Liver (tissue), 8 donors: ENCODE measurements at regions not wholly inside any gene's neighbourhood (a gene's known extent, or its start where the extent isn't known, plus 50 kb on each side); places are given as distances from the start of the nearest gene placed in this dataset.
"Not testable (repeated sequence)": the region's sequence is repeated elsewhere in the genome, so short reads cannot be mapped to it uniquely, and the experiment has no call there.

Experiments
- DNase-seq: peaks from one replicate; pipeline ENCODE4 v3.0.0-alpha.2; 2017; ENCODE audit warnings: low spot score
- H3K27ac ChIP-seq, 2 donors: one replicate each; pipeline ENCODE4 v1.7.0; 2013; ENCODE audit warnings: inconsistent platforms in 2 of 2, low read length in 2 of 2, control low read depth in 1 of 2, low read depth in 1 of 2, mild to moderate bottlenecking in 1 of 2
- H3K27me3 ChIP-seq, 4 donors: one replicate each; pipeline versions ENCODE4 v1.6.1 to v1.7.0; 2013; ENCODE audit warnings: low read length in 3 of 4, inconsistent platforms in 1 of 4, mild to moderate bottlenecking in 1 of 4, moderate library complexity in 1 of 4; ENCODE audit not compliant: control insufficient read depth in 4 of 4, insufficient read depth in 4 of 4
- H3K36me3 ChIP-seq, 4 donors: one replicate each; pipeline versions ENCODE4 v1.6.1 to v1.7.0; 2013; ENCODE audit warnings: low read length in 3 of 4, mild to moderate bottlenecking in 3 of 4, low read depth in 1 of 4, moderate library complexity in 1 of 4; ENCODE audit not compliant: control insufficient read depth in 4 of 4, insufficient read depth in 3 of 4
- H3K4me1 ChIP-seq, 4 donors: one replicate each; pipeline versions ENCODE4 v1.6.1 to v1.7.0; 2013; ENCODE audit warnings: low read length in 3 of 4, mild to moderate bottlenecking in 3 of 4, moderate library complexity in 1 of 4; ENCODE audit not compliant: control insufficient read depth in 4 of 4, insufficient read depth in 4 of 4
- H3K4me3 ChIP-seq, 3 donors: one replicate each; pipeline versions ENCODE4 v1.6.1 to v1.7.0; 2013; ENCODE audit warnings: low read length in 3 of 3, control low read depth in 1 of 3, low read depth in 1 of 3, mild to moderate bottlenecking in 1 of 3
- H3K9ac ChIP-seq, 2 donors: one replicate each; pipeline ENCODE4 v1.7.0; 2013; ENCODE audit warnings: low read length in 2 of 2, mild to moderate bottlenecking in 2 of 2, moderate library complexity in 2 of 2, control low read depth in 1 of 2, low read depth in 1 of 2
- H3K9me3 ChIP-seq, 4 donors: one replicate each; pipeline versions ENCODE4 v1.6.1 to v1.7.0; 2013; ENCODE audit warnings: low read length in 3 of 4; ENCODE audit not compliant: control insufficient read depth in 4 of 4
- EGR1 ChIP-seq, 2 donors: IDR thresholded peaks; 2 replicates each; pipeline ENCODE4 v1.6.1; 2016 to 2018; ENCODE audit warnings: antibody characterized with exemption in 2 of 2, low read depth in 2 of 2
- FOXA1 ChIP-seq: IDR thresholded peaks from 2 replicates; pipeline ENCODE4 v1.6.1; 2016; ENCODE audit warnings: antibody characterized with exemption
- FOXA2 ChIP-seq: IDR thresholded peaks from 2 replicates; pipeline ENCODE4 v1.6.1; 2016; ENCODE audit warnings: antibody characterized with exemption
- GABPA ChIP-seq, 2 donors: IDR thresholded peaks in 1 of 2; conservative IDR thresholded peaks in 1 of 2; 2 replicates each; pipeline ENCODE4 v1.6.1; 2016; ENCODE audit warnings: antibody characterized with exemption in 2 of 2, mild to moderate bottlenecking in 1 of 2, moderate library complexity in 1 of 2
- HNF4A ChIP-seq, 2 donors: conservative IDR thresholded peaks; 2 replicates each; pipeline ENCODE4 v1.6.1; 2016; ENCODE audit warnings: antibody characterized with exemption in 2 of 2, mild to moderate bottlenecking in 2 of 2
- HNF4G ChIP-seq: IDR thresholded peaks from 2 replicates; pipeline ENCODE4 v1.6.1; 2016; ENCODE audit warnings: antibody characterized with exemption
- JUND ChIP-seq, 2 donors: IDR thresholded peaks; 2 replicates each; pipeline ENCODE4 v1.6.1; 2016; ENCODE audit warnings: antibody characterized with exemption in 2 of 2
- NR2F2 ChIP-seq: IDR thresholded peaks from 2 replicates; pipeline ENCODE4 v1.6.1; 2016; ENCODE audit warnings: antibody characterized with exemption
- RAD21 ChIP-seq, 2 donors: IDR thresholded peaks; 2 replicates each; pipeline ENCODE4 v1.6.1; 2016; ENCODE audit warnings: antibody characterized with exemption in 2 of 2, mild to moderate bottlenecking in 2 of 2
- RXRA ChIP-seq, 2 donors: IDR thresholded peaks; 2 replicates each; pipeline ENCODE4 v1.6.1; 2017 to 2018; ENCODE audit warnings: antibody characterized with exemption in 2 of 2, mild to moderate bottlenecking in 1 of 2
- SP1 ChIP-seq: IDR thresholded peaks from 2 replicates; pipeline ENCODE4 v1.6.1; 2018; ENCODE audit warnings: antibody characterized with exemption, mild to moderate bottlenecking
- TAF1 ChIP-seq: conservative IDR thresholded peaks from 2 replicates; pipeline ENCODE4 v1.6.1; 2016; ENCODE audit warnings: antibody characterized with exemption, mild to moderate bottlenecking
- YY1 ChIP-seq: IDR thresholded peaks from 2 replicates; pipeline ENCODE4 v1.6.1; 2016; ENCODE audit warnings: antibody characterized with exemption, mild to moderate bottlenecking
- WGBS: extraction: QIAGEN DNeasy Blood & Tissue Kit; methylation state at CpG from one replicate; pipeline ENCODE4 v1.1.7; 2013; 5-methylcytosine and 5-hydroxymethylcytosine counted together
- TF ChIP-seq, protein P1 (sequence below): IDR thresholded peaks from 2 replicates; pipeline ENCODE4 v1.6.1; 2016; ENCODE audit warnings: antibody characterized with exemption
- TF ChIP-seq, protein P2 (sequence below): IDR thresholded peaks from 2 replicates; pipeline ENCODE4 v1.6.1; 2016; ENCODE audit warnings: antibody characterized with exemption
- TF ChIP-seq, protein P3 (sequence below): IDR thresholded peaks from 2 replicates; pipeline ENCODE4 v1.6.1; 2016; ENCODE audit warnings: antibody characterized with exemption
- TF ChIP-seq, protein P4 (sequence below): IDR thresholded peaks from 2 replicates; pipeline ENCODE4 v1.6.1; 2016; ENCODE audit warnings: antibody characterized with exemption, mild to moderate bottlenecking
- TF ChIP-seq, protein P5 (sequence below): fragments of 150-350 bp; IDR thresholded peaks from 2 replicates; pipeline ENCODE4 v1.5.1; 2017; ENCODE audit warnings: improper control_type of control experiment, low read depth, low read length; ENCODE audit not compliant: missing input control
- donor health status: healthy.
- donor health status: healthy.
- donor health status: healthy.
- donor health status: healthy.
- donor health status: healthy.

DNA sequence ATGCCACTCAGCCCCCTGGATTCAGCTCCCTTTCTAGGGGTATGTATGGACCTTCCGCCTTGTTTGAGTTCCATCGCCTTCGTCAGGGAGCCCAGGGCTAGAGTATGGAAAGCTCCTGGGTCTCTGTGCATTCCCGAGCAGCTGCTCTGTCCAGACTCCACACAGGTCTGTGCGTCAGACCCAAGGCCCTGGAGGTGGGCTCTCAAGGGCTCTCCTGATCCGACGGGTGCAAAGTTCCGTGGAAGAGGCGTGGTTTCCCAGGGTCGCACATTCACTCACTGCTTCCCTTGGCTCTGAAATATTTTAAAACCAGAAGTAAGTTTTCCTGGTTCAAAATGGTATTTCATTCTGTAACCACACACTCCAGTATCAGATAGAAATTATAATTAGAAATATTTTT is 863.2 kb downstream of the TRIML1 start:
- Histone ChIP-seq H3K9ac (no peak overlapping the region), H3K9me3 (peaks cover 0 to 2% (median 0%) of the 10 kb centered on the region in 4 donors), H3K4me3 (no peak overlapping the region)

DNA sequence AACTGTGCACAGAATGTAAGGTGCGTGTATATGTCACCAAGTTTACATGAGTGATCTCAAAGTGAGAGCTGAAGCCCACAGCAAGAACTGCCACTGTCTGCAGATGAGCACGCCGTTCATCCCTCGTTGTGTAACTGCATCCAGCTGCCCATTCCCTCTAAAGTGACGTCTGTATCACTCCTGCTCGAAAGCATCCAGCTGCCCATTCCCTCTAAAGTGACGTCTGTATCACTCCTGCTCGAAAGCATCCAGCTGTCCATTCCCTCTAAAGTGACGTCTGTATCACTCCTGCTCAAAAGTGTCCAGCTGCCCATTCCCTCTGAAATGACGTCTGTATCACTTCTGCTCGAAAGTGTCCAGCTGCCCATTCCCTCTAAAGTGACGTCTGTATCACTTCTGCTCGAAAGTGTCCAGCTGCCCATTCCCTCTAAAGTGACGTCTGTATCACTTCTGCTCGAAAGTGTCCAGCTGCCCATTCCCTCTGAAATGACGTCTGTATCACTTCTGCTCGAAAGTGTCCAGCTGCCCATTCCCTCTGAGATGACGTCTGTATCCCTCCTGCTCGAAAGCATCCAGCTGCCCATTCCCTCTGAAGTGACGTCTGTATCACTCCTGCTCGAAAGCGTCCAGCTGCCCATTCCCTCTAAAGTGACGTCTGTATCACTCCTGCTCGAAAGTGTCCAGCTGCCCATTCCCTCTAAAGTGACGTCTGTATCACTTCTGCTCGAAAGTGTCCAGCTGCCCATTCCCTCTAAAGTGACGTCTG is 871.4 kb downstream of the TRIML1 start:
- H3K9ac ChIP-seq, H3K27ac ChIP-seq, H3K27me3 ChIP-seq, H3K36me3 ChIP-seq, H3K4me1 ChIP-seq, H3K4me3 ChIP-seq, DNase-seq, H3K9me3 ChIP-seq: not testable (repeated sequence)
- 74% methylated on average over 24 of the region's 27 CpGs for WGBS

More for the DNA sequence above, 863.2 kb downstream of the TRIML1 start:
- Histone ChIP-seq H3K27me3 (no peaks in the 10 kb centered on the region), H3K36me3 (no peaks in the 10 kb centered on the region), H3K4me1 (no peaks in the 10 kb centered on the region), H3K27ac (no peak overlapping the region)
- WGBS, result 87% methylated on average over 10 of the region's 10 CpGs
- no peak for TF ChIP-seq YY1
- TF ChIP-seq EGR1 (IDR thresholded peaks at IDR 0.05; ENCODE audit: low read depth in 2 of 2), result no peak
- no peak for TF ChIP-seq TAF1
- TF ChIP-seq FOXA2, result no peak
- no peak for TF ChIP-seq SP1
- TF ChIP-seq, protein P1, sequence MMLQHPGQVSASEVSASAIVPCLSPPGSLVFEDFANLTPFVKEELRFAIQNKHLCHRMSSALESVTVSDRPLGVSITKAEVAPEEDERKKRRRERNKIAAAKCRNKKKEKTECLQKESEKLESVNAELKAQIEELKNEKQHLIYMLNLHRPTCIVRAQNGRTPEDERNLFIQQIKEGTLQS, result no peak
- no peak for TF ChIP-seq GABPA (IDR thresholded peaks at IDR 0.05 in 1 of 2, conservative IDR thresholded peaks at IDR 0.05 in 1 of 2)
- TF ChIP-seq, protein P2, sequence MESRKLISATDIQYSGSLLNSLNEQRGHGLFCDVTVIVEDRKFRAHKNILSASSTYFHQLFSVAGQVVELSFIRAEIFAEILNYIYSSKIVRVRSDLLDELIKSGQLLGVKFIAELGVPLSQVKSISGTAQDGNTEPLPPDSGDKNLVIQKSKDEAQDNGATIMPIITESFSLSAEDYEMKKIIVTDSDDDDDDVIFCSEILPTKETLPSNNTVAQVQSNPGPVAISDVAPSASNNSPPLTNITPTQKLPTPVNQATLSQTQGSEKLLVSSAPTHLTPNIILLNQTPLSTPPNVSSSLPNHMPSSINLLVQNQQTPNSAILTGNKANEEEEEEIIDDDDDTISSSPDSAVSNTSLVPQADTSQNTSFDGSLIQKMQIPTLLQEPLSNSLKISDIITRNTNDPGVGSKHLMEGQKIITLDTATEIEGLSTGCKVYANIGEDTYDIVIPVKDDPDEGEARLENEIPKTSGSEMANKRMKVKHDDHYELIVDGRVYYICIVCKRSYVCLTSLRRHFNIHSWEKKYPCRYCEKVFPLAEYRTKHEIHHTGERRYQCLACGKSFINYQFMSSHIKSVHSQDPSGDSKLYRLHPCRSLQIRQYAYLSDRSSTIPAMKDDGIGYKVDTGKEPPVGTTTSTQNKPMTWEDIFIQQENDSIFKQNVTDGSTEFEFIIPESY, result no peak
- TF ChIP-seq NR2F2, result no peak
- TF ChIP-seq JUND (IDR thresholded peaks at IDR 0.05), result no peak
- TF ChIP-seq, protein P3, sequence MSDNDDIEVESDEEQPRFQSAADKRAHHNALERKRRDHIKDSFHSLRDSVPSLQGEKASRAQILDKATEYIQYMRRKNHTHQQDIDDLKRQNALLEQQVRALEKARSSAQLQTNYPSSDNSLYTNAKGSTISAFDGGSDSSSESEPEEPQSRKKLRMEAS, result no peak
- TF ChIP-seq, protein P4, sequence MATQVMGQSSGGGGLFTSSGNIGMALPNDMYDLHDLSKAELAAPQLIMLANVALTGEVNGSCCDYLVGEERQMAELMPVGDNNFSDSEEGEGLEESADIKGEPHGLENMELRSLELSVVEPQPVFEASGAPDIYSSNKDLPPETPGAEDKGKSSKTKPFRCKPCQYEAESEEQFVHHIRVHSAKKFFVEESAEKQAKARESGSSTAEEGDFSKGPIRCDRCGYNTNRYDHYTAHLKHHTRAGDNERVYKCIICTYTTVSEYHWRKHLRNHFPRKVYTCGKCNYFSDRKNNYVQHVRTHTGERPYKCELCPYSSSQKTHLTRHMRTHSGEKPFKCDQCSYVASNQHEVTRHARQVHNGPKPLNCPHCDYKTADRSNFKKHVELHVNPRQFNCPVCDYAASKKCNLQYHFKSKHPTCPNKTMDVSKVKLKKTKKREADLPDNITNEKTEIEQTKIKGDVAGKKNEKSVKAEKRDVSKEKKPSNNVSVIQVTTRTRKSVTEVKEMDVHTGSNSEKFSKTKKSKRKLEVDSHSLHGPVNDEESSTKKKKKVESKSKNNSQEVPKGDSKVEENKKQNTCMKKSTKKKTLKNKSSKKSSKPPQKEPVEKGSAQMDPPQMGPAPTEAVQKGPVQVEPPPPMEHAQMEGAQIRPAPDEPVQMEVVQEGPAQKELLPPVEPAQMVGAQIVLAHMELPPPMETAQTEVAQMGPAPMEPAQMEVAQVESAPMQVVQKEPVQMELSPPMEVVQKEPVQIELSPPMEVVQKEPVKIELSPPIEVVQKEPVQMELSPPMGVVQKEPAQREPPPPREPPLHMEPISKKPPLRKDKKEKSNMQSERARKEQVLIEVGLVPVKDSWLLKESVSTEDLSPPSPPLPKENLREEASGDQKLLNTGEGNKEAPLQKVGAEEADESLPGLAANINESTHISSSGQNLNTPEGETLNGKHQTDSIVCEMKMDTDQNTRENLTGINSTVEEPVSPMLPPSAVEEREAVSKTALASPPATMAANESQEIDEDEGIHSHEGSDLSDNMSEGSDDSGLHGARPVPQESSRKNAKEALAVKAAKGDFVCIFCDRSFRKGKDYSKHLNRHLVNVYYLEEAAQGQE, result no peak
- TF ChIP-seq FOXA1, result no peak
- TF ChIP-seq, protein P5, sequence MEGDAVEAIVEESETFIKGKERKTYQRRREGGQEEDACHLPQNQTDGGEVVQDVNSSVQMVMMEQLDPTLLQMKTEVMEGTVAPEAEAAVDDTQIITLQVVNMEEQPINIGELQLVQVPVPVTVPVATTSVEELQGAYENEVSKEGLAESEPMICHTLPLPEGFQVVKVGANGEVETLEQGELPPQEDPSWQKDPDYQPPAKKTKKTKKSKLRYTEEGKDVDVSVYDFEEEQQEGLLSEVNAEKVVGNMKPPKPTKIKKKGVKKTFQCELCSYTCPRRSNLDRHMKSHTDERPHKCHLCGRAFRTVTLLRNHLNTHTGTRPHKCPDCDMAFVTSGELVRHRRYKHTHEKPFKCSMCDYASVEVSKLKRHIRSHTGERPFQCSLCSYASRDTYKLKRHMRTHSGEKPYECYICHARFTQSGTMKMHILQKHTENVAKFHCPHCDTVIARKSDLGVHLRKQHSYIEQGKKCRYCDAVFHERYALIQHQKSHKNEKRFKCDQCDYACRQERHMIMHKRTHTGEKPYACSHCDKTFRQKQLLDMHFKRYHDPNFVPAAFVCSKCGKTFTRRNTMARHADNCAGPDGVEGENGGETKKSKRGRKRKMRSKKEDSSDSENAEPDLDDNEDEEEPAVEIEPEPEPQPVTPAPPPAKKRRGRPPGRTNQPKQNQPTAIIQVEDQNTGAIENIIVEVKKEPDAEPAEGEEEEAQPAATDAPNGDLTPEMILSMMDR, result no peak
- TF ChIP-seq RXRA (IDR thresholded peaks at IDR 0.05), result no peak
- no peak for TF ChIP-seq RAD21 (IDR thresholded peaks at IDR 0.05)
- TF ChIP-seq HNF4A (conservative IDR thresholded peaks at IDR 0.05), result no peak
- no peak for TF ChIP-seq HNF4G
- DNase-seq, result no peak
